WTC11 (cell line): ENCODE measurements at regions not wholly inside any gene's neighbourhood (a gene's known extent, or its start where the extent isn't known, plus 50 kb on each side); places are given as distances from the start of the nearest gene placed in this dataset.

Experiments used
- ATF2 ChIP-seq: sonication (generic); formaldehyde crosslinking; IDR thresholded peaks from 2 replicates; pipeline ENCODE4 v1.8.1; 2022; ENCODE audit warnings: low read depth, missing genetic modification reagents, borderline replicate concordance
- CTCF ChIP-seq: fragments of 200-600 bp; IDR thresholded peaks from 2 replicates; pipeline ENCODE4 v1.8.0; 2022; ENCODE audit warnings: antibody characterized with exemption
- JUN ChIP-seq: sonication (generic); formaldehyde crosslinking; IDR thresholded peaks from 2 replicates; pipeline ENCODE4 v1.8.0; 2023; ENCODE audit warnings: mild to moderate bottlenecking, missing genetic modification reagents

DNA sequence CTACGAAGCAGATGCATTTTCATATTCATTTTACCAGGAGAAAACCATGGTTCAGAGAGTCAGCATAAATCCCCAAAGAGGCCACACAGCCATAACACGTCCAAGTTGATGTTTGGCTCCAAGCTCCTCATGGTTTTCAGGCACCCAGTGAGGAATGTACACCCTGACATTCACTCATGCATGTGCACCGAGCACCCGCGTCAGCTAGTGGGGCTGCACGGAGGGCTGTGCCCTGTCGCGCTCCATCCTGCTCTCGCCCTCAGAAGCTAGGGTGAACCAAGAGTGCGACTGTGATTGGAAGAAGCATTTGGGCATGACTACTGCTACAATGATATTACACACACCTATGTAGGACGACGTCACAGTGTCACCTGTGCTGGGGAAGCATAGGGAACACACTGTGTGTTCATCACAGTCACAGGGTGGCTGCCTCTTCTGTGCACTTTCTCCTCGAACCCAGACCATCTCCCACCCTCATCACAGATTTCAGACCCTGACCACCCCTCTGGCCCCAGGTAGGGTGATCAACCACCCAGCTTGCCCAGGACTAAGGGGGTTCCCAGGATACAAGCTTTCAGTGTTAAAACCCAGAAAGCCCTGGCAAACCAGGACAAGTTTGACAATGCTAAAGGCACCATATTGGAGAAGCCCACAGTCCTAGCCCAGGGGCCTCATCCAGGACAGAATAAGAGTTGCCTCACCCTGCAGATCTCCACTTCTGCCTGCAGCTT lies 148.6 kb upstream of the ZNF507 start:
- TF ChIP-seq ATF2 (CRISPR knock-in tag) (no peak), JUN (CRISPR knock-in tag) (no peak), CTCF (no peak)
